ENCODE measurements at regions not wholly inside any gene's neighbourhood (a gene's known extent, or its start where the extent isn't known, plus 50 kb on each side); places are given as distances from the start of the nearest gene placed in this dataset.

DNA sequence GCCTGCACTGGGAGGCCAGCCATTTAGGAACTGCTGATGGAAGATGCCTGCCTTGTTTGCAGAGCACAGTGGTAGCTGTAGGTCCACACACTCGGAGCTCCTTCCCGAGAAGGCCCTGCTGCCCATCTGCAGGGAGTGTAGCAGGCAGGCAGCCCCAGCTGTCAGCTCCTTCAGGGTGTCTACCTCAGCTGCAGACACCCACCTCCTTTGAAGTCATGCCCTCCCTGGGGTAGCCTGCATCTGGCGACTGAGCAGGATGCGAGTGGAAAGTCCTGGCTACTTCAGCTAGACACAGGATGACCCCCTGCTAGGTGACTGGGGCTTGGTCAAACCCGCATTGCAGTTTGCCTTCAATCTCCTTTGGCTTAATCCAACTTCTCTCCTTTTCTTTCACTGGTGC is 93.2 kb upstream of the TLE3 start (continued):
- TF ChIP-seq DDX20 (tag; IDR thresholded peaks at IDR 0.05; ENCODE audit: low read depth), result no peak

DNA sequence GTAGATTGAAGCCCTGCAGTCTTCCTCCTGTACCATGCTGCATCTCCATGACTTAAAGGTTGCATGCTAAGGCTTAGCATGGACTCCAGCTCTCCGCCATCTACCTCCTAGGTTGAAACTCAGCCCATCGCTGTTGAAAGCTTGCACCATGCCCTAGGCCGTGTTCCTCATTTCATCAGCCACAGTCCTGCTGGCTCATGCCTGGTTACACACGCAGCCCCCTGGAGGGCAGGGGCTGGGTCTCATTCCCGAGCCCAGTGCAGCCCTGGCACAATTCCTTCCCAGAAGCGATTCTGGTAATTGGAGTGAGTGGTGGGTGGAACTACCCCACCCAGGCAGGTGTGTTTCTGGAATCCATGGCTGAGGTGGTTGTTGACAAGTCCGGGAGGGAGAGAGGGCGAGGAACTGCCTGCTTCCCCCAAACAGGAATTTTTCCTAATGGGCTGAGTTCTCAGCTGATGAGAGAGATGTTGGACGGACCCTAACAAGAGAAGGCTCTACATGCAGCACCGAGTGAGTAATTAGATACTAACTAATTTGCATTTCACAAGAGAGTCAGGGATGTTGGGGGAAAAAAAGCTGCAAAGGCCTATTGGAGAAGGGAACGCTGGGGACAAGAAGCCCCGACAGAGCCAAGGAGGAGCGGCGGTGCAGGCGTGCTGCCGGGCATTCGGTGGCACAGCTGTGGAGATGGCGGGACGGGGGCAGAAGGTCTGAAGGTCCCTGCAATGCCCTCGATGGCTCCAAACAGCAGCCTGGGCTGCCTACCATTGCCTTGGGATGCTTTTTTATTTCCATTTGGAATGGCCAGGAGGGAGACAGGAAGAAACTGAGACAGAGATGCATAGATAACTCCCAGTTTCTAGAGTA is 92.3 kb upstream of the TLE3 start:
- intact Hi-C loops (cut with micrococcal nuclease) (no loop called here), in situ Hi-C loops (cut with MboI) (no loop called here)
- no TSS peak for BruUV-seq (replicated peaks)
- CTCF ChIA-PET (ENCODE audit: low intra/inter-chr PET ratio), result no interaction called here
- no peak overlapping the region for H2AFZ ChIP-seq (ENCODE audit: low read depth, low read length)
- H3K79me2 ChIP-seq (ENCODE audit: control insufficient read depth, insufficient read depth, low read length), result no peaks in the 10 kb centered on the region
- peaks cover 10% of the 10 kb centered on the region; the same call in 1 of the 2 replicates for H4K20me1 ChIP-seq (replicated peaks; ENCODE audit: control insufficient read depth, insufficient read depth, low read length)
- no peak for ATAC-seq
- no peaks in the 10 kb centered on the region for H3K36me3 ChIP-seq (ENCODE audit: control insufficient read depth, insufficient read depth, low read length)
- no peak overlapping the region for H3K4me3 ChIP-seq
- H3K4me1 ChIP-seq (replicated peaks in 1 of 2; ENCODE audit: control insufficient read depth in 2 of 2, insufficient read depth in 2 of 2, low read length in 2 of 2), result no peaks in the 10 kb centered on the region
- peaks cover 26 to 84% of the 10 kb centered on the region in 2 experiments for H3K27me3 ChIP-seq (ENCODE audit: control insufficient read depth in 2 of 2, insufficient read depth in 2 of 2, low read length in 2 of 2)
- peaks cover 3% of the 10 kb centered on the region for H3K9me1 ChIP-seq (ENCODE audit: control insufficient read depth, insufficient read depth, low read length)
- H3K9ac ChIP-seq (ENCODE audit: insufficient read depth in 1 of 2, low read depth in 2 of 2, low read length in 2 of 2), result no peak overlapping the region
- no peak overlapping the region for H3K27ac ChIP-seq (ENCODE audit: extremely low read depth, low read depth, low read length)
- H3K4me2 ChIP-seq (ENCODE audit: insufficient read depth, low read length), result no peak overlapping the region
- POLR2A ChIA-PET, result interaction anchor here (0.7 to 0.8 kb wide), 2 partner anchors 14 to 91 kb away, joined by 3 read pairs; no protein-coding TSS in a partner anchor
- DNase-seq (ENCODE audit: extremely low read depth in 1 of 4, low spot score in 3 of 4), result no peak
- no peaks in the 10 kb centered on the region for H3K9me3 ChIP-seq (replicated peaks; ENCODE audit: control insufficient read depth, insufficient read depth, low read depth, low read length)
- 2% methylated on average over 20 of the region's 20 CpGs for WGBS (ENCODE audit: insufficient coverage, low coverage, missing lambda C conversion rate)
- FAIRE-seq, result no peak
- TF ChIP-seq PTRF (tag; IDR thresholded peaks at IDR 0.05), result no peak
- TF ChIP-seq HDAC3 (IDR thresholded peaks at IDR 0.05; ENCODE audit: borderline replicate concordance, partially characterized antibody), result no peak
- TF ChIP-seq SMARCB1 (IDR thresholded peaks at IDR 0.05; ENCODE audit: insufficient read length, low read depth), result no peak
- no peak for TF ChIP-seq POLR2AphosphoS2 (IDR thresholded peaks at IDR 0.05; ENCODE audit: low read length)
- TF ChIP-seq HDAC6 (IDR thresholded peaks at IDR 0.05; ENCODE audit: low read depth, low read length), result no peak
- TF ChIP-seq, protein P1, sequence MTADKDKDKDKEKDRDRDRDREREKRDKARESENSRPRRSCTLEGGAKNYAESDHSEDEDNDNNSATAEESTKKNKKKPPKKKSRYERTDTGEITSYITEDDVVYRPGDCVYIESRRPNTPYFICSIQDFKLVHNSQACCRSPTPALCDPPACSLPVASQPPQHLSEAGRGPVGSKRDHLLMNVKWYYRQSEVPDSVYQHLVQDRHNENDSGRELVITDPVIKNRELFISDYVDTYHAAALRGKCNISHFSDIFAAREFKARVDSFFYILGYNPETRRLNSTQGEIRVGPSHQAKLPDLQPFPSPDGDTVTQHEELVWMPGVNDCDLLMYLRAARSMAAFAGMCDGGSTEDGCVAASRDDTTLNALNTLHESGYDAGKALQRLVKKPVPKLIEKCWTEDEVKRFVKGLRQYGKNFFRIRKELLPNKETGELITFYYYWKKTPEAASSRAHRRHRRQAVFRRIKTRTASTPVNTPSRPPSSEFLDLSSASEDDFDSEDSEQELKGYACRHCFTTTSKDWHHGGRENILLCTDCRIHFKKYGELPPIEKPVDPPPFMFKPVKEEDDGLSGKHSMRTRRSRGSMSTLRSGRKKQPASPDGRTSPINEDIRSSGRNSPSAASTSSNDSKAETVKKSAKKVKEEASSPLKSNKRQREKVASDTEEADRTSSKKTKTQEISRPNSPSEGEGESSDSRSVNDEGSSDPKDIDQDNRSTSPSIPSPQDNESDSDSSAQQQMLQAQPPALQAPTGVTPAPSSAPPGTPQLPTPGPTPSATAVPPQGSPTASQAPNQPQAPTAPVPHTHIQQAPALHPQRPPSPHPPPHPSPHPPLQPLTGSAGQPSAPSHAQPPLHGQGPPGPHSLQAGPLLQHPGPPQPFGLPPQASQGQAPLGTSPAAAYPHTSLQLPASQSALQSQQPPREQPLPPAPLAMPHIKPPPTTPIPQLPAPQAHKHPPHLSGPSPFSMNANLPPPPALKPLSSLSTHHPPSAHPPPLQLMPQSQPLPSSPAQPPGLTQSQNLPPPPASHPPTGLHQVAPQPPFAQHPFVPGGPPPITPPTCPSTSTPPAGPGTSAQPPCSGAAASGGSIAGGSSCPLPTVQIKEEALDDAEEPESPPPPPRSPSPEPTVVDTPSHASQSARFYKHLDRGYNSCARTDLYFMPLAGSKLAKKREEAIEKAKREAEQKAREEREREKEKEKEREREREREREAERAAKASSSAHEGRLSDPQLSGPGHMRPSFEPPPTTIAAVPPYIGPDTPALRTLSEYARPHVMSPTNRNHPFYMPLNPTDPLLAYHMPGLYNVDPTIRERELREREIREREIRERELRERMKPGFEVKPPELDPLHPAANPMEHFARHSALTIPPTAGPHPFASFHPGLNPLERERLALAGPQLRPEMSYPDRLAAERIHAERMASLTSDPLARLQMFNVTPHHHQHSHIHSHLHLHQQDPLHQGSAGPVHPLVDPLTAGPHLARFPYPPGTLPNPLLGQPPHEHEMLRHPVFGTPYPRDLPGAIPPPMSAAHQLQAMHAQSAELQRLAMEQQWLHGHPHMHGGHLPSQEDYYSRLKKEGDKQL (CRISPR knock-in tag; IDR thresholded peaks at IDR 0.05; ENCODE audit: borderline replicate concordance), result no peak
- TF ChIP-seq ZNF436 (CRISPR knock-in tag; IDR thresholded peaks at IDR 0.05), result no peak
- TF ChIP-seq, protein P2, sequence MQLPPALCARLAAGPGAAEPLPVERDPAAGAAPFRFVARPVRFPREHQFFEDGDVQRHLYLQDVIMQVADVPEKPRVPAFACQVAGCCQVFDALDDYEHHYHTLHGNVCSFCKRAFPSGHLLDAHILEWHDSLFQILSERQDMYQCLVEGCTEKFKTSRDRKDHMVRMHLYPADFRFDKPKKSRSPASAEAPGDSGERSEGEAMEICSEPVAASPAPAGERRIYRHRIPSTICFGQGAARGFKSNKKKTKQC (CRISPR knock-in tag; IDR thresholded peaks at IDR 0.05), result no peak
- no peak for TF ChIP-seq CBX5 (IDR thresholded peaks at IDR 0.05; ENCODE audit: borderline replicate concordance, low read depth)
- TF ChIP-seq ZBED1 (IDR thresholded peaks at IDR 0.05), result no peak
- no peak for TF ChIP-seq SNIP1 (IDR thresholded peaks at IDR 0.05; ENCODE audit: low read depth)
- TF ChIP-seq, protein P3, sequence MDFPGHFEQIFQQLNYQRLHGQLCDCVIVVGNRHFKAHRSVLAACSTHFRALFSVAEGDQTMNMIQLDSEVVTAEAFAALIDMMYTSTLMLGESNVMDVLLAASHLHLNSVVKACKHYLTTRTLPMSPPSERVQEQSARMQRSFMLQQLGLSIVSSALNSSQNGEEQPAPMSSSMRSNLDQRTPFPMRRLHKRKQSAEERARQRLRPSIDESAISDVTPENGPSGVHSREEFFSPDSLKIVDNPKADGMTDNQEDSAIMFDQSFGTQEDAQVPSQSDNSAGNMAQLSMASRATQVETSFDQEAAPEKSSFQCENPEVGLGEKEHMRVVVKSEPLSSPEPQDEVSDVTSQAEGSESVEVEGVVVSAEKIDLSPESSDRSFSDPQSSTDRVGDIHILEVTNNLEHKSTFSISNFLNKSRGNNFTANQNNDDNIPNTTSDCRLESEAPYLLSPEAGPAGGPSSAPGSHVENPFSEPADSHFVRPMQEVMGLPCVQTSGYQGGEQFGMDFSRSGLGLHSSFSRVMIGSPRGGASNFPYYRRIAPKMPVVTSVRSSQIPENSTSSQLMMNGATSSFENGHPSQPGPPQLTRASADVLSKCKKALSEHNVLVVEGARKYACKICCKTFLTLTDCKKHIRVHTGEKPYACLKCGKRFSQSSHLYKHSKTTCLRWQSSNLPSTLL (IDR thresholded peaks at IDR 0.05), result no peak
